K562 (cell line): ENCODE measurements at regions not wholly inside any gene's neighbourhood (a gene's known extent, or its start where the extent isn't known, plus 50 kb on each side); places are given as distances from the start of the nearest gene placed in this dataset.

Experiments used
- CHD4 ChIP-seq: fragments of 200-600 bp; sonication (generic); IDR thresholded peaks from 3 replicates; pipeline ENCODE4 v1.6.1; 2012; ENCODE audit warnings: low read depth, mild to moderate bottlenecking, mixed read lengths, low read length, inconsistent platforms; ENCODE audit not compliant: insufficient read depth, insufficient replicate concordance, poor library complexity, severe bottlenecking
- CREM ChIP-seq: IDR thresholded peaks from 2 replicates; pipeline ENCODE4 v1.6.1; 2014; ENCODE audit warnings: antibody characterized with exemption, low read depth
- DNMT1 ChIP-seq: fragments of 450-650 bp; IDR thresholded peaks from 2 replicates; pipeline ENCODE4 v1.6.1; 2016; ENCODE audit warnings: antibody characterized with exemption, mild to moderate bottlenecking
- HNRNPK ChIP-seq: fragments of 200-400 bp; formaldehyde crosslinking; IDR thresholded peaks from one replicate; pipeline ENCODE4 v1.6.1; 2018; ENCODE audit warnings: mild to moderate bottlenecking, low read depth, low read length; ENCODE audit not compliant: poor library complexity, severe bottlenecking
- HNRNPL ChIP-seq: fragments of 200-400 bp; formaldehyde crosslinking; IDR thresholded peaks from 2 replicates; pipeline ENCODE4 v1.6.1; 2017; ENCODE audit warnings: low read depth, mild to moderate bottlenecking, low read length
- MTA1 ChIP-seq: fragments of 450-650 bp; IDR thresholded peaks from 2 replicates; pipeline ENCODE4 v1.6.1; 2017; ENCODE audit warnings: borderline replicate concordance
- PCBP1 ChIP-seq: fragments of 200-400 bp; formaldehyde crosslinking; IDR thresholded peaks from 2 replicates; pipeline ENCODE4 v1.6.1; 2018; ENCODE audit warnings: mild to moderate bottlenecking, low read depth, low read length; ENCODE audit not compliant: poor library complexity, severe bottlenecking
- PURB ChIP-seq: sonication (generic); formaldehyde crosslinking; IDR thresholded peaks from 2 replicates; pipeline ENCODE4 v1.9.0; 2021; ENCODE audit warnings: low read depth, mild to moderate bottlenecking, missing genetic modification reagents
- WHSC1 ChIP-seq: IDR thresholded peaks from one replicate; pipeline ENCODE4 v1.6.1; 2012; ENCODE audit warnings: low read length, control low read depth, inconsistent platforms
- ZNF282 ChIP-seq: sonication (generic); formaldehyde crosslinking; IDR thresholded peaks from 2 replicates; pipeline ENCODE4 v1.8.1; 2023; ENCODE audit warnings: missing genetic modification reagents
- TF ChIP-seq, protein P1 (sequence below): IDR thresholded peaks from 2 replicates; pipeline ENCODE4 v1.6.1; 2016; ENCODE audit warnings: missing genetic modification characterization, missing compliant biosample characterization
- TF ChIP-seq, protein P2 (sequence below), 2 experiments: fragments of 150-350 bp in 1 of 2; IDR thresholded peaks; 2 replicates each; pipeline ENCODE4 v1.6.1; 2012 to 2016; ENCODE audit warnings: low read depth in 2 of 2, low read length in 2 of 2, mild to moderate bottlenecking in 1 of 2, moderate library complexity in 1 of 2
- TF ChIP-seq, protein P3 (sequence below): fragments of 250-450 bp; sonication (Bioruptor Pico); IDR thresholded peaks from 2 replicates; pipeline ENCODE4 v1.4.0; 2020; ENCODE audit warnings: mild to moderate bottlenecking, moderate library complexity, borderline replicate concordance
- TF ChIP-seq, protein P4 (sequence below): fragments of 200-800 bp; sonication (Bioruptor generic); IDR thresholded peaks from 2 replicates; pipeline ENCODE4 v1.6.1; 2017; ENCODE audit warnings: missing genetic modification characterization, missing compliant biosample characterization
- TF ChIP-seq, protein P5 (sequence below): fragments of 150-350 bp; IDR thresholded peaks from 2 replicates; pipeline ENCODE4 v1.6.1; 2014; ENCODE audit warnings: low read depth, mild to moderate bottlenecking, low read length, borderline replicate concordance

DNA sequence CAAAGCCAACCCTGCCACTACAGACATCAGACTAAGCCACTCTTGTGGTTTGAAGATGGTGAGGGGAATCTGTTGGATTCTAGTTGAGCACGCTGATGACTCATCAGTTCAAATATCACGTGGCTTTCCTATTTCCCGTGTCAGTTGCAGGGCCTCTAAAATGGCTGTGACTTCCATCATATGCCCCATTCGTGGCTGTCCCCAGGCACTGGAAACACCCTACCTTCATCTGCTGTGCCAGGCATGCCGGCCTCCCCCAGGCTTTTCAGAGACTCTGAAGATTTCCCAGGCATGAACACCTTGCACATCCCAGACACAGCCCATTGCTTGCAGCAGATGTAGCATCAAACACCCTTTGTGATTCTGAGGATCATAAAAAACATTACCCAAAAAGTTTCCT is 659.9 kb downstream of the UQCRFS1 start (continued):
- TF ChIP-seq, protein P1, sequence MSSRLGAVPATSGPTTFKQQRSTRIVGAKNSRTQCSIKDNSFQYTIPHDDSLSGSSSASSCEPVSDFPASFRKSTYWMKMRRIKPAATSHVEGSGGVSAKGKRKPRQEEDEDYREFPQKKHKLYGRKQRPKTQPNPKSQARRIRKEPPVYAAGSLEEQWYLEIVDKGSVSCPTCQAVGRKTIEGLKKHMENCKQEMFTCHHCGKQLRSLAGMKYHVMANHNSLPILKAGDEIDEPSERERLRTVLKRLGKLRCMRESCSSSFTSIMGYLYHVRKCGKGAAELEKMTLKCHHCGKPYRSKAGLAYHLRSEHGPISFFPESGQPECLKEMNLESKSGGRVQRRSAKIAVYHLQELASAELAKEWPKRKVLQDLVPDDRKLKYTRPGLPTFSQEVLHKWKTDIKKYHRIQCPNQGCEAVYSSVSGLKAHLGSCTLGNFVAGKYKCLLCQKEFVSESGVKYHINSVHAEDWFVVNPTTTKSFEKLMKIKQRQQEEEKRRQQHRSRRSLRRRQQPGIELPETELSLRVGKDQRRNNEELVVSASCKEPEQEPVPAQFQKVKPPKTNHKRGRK (tag): no peak
- TF ChIP-seq MTA1: no peak
- no peak for TF ChIP-seq DNMT1
- TF ChIP-seq ZNF282 (CRISPR knock-in tag): no peak
- no peak for TF ChIP-seq CREM
- TF ChIP-seq, protein P2, sequence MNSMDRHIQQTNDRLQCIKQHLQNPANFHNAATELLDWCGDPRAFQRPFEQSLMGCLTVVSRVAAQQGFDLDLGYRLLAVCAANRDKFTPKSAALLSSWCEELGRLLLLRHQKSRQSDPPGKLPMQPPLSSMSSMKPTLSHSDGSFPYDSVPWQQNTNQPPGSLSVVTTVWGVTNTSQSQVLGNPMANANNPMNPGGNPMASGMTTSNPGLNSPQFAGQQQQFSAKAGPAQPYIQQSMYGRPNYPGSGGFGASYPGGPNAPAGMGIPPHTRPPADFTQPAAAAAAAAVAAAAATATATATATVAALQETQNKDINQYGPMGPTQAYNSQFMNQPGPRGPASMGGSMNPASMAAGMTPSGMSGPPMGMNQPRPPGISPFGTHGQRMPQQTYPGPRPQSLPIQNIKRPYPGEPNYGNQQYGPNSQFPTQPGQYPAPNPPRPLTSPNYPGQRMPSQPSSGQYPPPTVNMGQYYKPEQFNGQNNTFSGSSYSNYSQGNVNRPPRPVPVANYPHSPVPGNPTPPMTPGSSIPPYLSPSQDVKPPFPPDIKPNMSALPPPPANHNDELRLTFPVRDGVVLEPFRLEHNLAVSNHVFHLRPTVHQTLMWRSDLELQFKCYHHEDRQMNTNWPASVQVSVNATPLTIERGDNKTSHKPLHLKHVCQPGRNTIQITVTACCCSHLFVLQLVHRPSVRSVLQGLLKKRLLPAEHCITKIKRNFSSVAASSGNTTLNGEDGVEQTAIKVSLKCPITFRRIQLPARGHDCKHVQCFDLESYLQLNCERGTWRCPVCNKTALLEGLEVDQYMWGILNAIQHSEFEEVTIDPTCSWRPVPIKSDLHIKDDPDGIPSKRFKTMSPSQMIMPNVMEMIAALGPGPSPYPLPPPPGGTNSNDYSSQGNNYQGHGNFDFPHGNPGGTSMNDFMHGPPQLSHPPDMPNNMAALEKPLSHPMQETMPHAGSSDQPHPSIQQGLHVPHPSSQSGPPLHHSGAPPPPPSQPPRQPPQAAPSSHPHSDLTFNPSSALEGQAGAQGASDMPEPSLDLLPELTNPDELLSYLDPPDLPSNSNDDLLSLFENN (IDR thresholded peaks at IDR 0.05; ENCODE audit: low read depth in 2 of 2, low read length in 2 of 2): no peak
- TF ChIP-seq PCBP1: no peak
- TF ChIP-seq HNRNPK: no peak
- TF ChIP-seq, protein P3, sequence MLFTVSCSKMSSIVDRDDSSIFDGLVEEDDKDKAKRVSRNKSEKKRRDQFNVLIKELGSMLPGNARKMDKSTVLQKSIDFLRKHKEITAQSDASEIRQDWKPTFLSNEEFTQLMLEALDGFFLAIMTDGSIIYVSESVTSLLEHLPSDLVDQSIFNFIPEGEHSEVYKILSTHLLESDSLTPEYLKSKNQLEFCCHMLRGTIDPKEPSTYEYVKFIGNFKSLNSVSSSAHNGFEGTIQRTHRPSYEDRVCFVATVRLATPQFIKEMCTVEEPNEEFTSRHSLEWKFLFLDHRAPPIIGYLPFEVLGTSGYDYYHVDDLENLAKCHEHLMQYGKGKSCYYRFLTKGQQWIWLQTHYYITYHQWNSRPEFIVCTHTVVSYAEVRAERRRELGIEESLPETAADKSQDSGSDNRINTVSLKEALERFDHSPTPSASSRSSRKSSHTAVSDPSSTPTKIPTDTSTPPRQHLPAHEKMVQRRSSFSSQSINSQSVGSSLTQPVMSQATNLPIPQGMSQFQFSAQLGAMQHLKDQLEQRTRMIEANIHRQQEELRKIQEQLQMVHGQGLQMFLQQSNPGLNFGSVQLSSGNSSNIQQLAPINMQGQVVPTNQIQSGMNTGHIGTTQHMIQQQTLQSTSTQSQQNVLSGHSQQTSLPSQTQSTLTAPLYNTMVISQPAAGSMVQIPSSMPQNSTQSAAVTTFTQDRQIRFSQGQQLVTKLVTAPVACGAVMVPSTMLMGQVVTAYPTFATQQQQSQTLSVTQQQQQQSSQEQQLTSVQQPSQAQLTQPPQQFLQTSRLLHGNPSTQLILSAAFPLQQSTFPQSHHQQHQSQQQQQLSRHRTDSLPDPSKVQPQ (CRISPR knock-in tag): peak; percentile 45; the same call in 1 of the 2 replicates
- TF ChIP-seq, protein P4, sequence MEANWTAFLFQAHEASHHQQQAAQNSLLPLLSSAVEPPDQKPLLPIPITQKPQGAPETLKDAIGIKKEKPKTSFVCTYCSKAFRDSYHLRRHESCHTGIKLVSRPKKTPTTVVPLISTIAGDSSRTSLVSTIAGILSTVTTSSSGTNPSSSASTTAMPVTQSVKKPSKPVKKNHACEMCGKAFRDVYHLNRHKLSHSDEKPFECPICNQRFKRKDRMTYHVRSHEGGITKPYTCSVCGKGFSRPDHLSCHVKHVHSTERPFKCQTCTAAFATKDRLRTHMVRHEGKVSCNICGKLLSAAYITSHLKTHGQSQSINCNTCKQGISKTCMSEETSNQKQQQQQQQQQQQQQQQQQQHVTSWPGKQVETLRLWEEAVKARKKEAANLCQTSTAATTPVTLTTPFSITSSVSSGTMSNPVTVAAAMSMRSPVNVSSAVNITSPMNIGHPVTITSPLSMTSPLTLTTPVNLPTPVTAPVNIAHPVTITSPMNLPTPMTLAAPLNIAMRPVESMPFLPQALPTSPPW (CRISPR knock-in tag): 0 out of 2 replicates have a peak, but pooled peaks have one; percentile 14
- no peak for TF ChIP-seq CHD4
- TF ChIP-seq, protein P5, sequence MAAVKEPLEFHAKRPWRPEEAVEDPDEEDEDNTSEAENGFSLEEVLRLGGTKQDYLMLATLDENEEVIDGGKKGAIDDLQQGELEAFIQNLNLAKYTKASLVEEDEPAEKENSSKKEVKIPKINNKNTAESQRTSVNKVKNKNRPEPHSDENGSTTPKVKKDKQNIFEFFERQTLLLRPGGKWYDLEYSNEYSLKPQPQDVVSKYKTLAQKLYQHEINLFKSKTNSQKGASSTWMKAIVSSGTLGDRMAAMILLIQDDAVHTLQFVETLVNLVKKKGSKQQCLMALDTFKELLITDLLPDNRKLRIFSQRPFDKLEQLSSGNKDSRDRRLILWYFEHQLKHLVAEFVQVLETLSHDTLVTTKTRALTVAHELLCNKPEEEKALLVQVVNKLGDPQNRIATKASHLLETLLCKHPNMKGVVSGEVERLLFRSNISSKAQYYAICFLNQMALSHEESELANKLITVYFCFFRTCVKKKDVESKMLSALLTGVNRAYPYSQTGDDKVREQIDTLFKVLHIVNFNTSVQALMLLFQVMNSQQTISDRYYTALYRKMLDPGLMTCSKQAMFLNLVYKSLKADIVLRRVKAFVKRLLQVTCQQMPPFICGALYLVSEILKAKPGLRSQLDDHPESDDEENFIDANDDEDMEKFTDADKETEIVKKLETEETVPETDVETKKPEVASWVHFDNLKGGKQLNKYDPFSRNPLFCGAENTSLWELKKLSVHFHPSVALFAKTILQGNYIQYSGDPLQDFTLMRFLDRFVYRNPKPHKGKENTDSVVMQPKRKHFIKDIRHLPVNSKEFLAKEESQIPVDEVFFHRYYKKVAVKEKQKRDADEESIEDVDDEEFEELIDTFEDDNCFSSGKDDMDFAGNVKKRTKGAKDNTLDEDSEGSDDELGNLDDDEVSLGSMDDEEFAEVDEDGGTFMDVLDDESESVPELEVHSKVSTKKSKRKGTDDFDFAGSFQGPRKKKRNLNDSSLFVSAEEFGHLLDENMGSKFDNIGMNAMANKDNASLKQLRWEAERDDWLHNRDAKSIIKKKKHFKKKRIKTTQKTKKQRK: no peak
- TF ChIP-seq PURB (CRISPR knock-in tag): no peak
- TF ChIP-seq WHSC1: no peak
- no peak for TF ChIP-seq HNRNPL
